ENCODE measurements at regions not wholly inside any gene's neighbourhood (a gene's known extent, or its start where the extent isn't known, plus 50 kb on each side); places are given as distances from the start of the nearest gene placed in this dataset.

GRCh38 chr1:60678391-60678790 is 404.0 kb upstream of the NFIA start:
- Histone ChIP-seq H3K4me3 (replicated peaks in 1 of 3) (no peak overlapping the region), H3K27ac (no peak overlapping the region), H3K4me1 (no peaks in the 10 kb centered on the region), H3K27me3 (no peaks in the 10 kb centered on the region), H3K9me3 (no peaks in the 10 kb centered on the region), H3K36me3 (no peaks in the 10 kb centered on the region)
- TF ChIP-seq CTCF (IDR thresholded peaks at IDR 0.05): no peak
- no peak for TF ChIP-seq POLR2A (IDR thresholded peaks at IDR 0.05)
- WGBS, 2 donors: 85 to 88% methylated on average over 3 of the region's 3 CpGs
- intact Hi-C loops (cut with DNase I): no loop called here
- no peak for DNase-seq

- Histone ChIP-seq H3K4me3 (replicated peaks in 1 of 3) (no peak overlapping the region), H3K9me3 (no peaks in the 10 kb centered on the region), H3K36me3 (no peaks in the 10 kb centered on the region), H3K27ac (no peak overlapping the region), H3K27me3 (no peaks in the 10 kb centered on the region), H3K4me1 (no peaks in the 10 kb centered on the region)
- 94 to 98% methylated on average over 2 of the region's 2 CpGs for WGBS, 2 donors
- intact Hi-C loops (cut with DNase I): no loop called here
- no peak for TF ChIP-seq CTCF (IDR thresholded peaks at IDR 0.05)
- no peak for TF ChIP-seq POLR2A (IDR thresholded peaks at IDR 0.05)
- DNase-seq: no peak
Observed at GRCh38 chr1:60672449-60672848, 409.9 kb upstream of the NFIA start.

GRCh38 chr1:60670302-60670701 is 412.1 kb upstream of the NFIA start:
- TF ChIP-seq POLR2A (IDR thresholded peaks at IDR 0.05) (no peak), CTCF (IDR thresholded peaks at IDR 0.05) (no peak)
- Histone ChIP-seq H3K4me1 (no peaks in the 10 kb centered on the region), H3K9me3 (no peaks in the 10 kb centered on the region), H3K27ac (no peak overlapping the region), H3K36me3 (no peaks in the 10 kb centered on the region), H3K27me3 (no peaks in the 10 kb centered on the region), H3K4me3 (replicated peaks in 1 of 3) (no peak overlapping the region)
- DNase-seq: no peak
- intact Hi-C loops (cut with DNase I): no loop called here
- WGBS, 2 donors: 79 to 83% methylated on average over 4 of the region's 4 CpGs

- H3K4me1 ChIP-seq: no peaks in the 10 kb centered on the region
- DNase-seq: no peak
- TF ChIP-seq POLR2A (IDR thresholded peaks at IDR 0.05): no peak
- no peak for TF ChIP-seq CTCF (IDR thresholded peaks at IDR 0.05)
- no peaks in the 10 kb centered on the region for H3K36me3 ChIP-seq
- no peaks in the 10 kb centered on the region for H3K9me3 ChIP-seq
- intact Hi-C loops (cut with DNase I): no loop called here
- H3K4me3 ChIP-seq (replicated peaks in 1 of 3): no peak overlapping the region
- WGBS, 2 donors: 83 to 96% methylated on average over 8 of the region's 8 CpGs
- no peak overlapping the region for H3K27ac ChIP-seq
- H3K27me3 ChIP-seq: no peaks in the 10 kb centered on the region
Observed at GRCh38 chr1:60668585-60668984, 413.8 kb upstream of the NFIA start.

GRCh38 chr1:60665311-60665710 is 417.1 kb upstream of the NFIA start:
- WGBS, 2 donors: 74 to 92% methylated on average over 1 of the region's 1 CpG

More at GRCh38 chr1:60665311-60665710, 417.1 kb upstream of the NFIA start:
- DNase-seq: no peak
- intact Hi-C loops (cut with DNase I): no loop called here
- Histone ChIP-seq H3K36me3 (no peaks in the 10 kb centered on the region), H3K4me3 (replicated peaks in 1 of 3) (no peak overlapping the region), H3K27ac (no peak overlapping the region), H3K27me3 (no peaks in the 10 kb centered on the region), H3K9me3 (no peaks in the 10 kb centered on the region), H3K4me1 (no peaks in the 10 kb centered on the region)
- TF ChIP-seq POLR2A (IDR thresholded peaks at IDR 0.05) (no peak), CTCF (IDR thresholded peaks at IDR 0.05) (no peak)

Measured in thyroid gland (tissue), 4 donors.